ENCODE measurements at regions not wholly inside any gene's neighbourhood (a gene's known extent, or its start where the extent isn't known, plus 50 kb on each side); places are given as distances from the start of the nearest gene placed in this dataset.

GRCh38 chr2:58562276-58562675, 321.2 kb upstream of the FANCL start:
- Histone ChIP-seq H3K36me3 (ENCODE audit: insufficient read depth, low read length) (no peaks in the 10 kb centered on the region), H3K4me3 (ENCODE audit: low read depth in 1 of 2, low read length in 2 of 2) (no peak overlapping the region), H3K4me2 (ENCODE audit: insufficient read depth, low read length) (no peak overlapping the region), H3K27me3 (ENCODE audit: insufficient read depth, low read length, poor library complexity) (no peaks in the 10 kb centered on the region), H3K4me1 (ENCODE audit: insufficient read depth, low read length) (no peaks in the 10 kb centered on the region), H3K79me2 (ENCODE audit: insufficient read depth, low read length) (no peaks in the 10 kb centered on the region), H4K20me1 (ENCODE audit: insufficient read depth, low read length) (no peaks in the 10 kb centered on the region), H2AFZ (ENCODE audit: low read depth, low read length) (no peak overlapping the region), H3K9me3 (ENCODE audit: insufficient read depth, low read length, severe bottlenecking) (no peaks in the 10 kb centered on the region), H3K27ac (ENCODE audit: low read length) (no peak overlapping the region), H3K9ac (ENCODE audit: low read depth, low read length) (no peak overlapping the region)
- DNase-seq (no peak), ATAC-seq (ENCODE audit: insufficient read depth, low read depth) (no peak)
- no peak for TF ChIP-seq EZH2 (IDR thresholded peaks at IDR 0.05; ENCODE audit: borderline replicate concordance, low read depth, low read length, severe bottlenecking)
- TF ChIP-seq, protein P1, sequence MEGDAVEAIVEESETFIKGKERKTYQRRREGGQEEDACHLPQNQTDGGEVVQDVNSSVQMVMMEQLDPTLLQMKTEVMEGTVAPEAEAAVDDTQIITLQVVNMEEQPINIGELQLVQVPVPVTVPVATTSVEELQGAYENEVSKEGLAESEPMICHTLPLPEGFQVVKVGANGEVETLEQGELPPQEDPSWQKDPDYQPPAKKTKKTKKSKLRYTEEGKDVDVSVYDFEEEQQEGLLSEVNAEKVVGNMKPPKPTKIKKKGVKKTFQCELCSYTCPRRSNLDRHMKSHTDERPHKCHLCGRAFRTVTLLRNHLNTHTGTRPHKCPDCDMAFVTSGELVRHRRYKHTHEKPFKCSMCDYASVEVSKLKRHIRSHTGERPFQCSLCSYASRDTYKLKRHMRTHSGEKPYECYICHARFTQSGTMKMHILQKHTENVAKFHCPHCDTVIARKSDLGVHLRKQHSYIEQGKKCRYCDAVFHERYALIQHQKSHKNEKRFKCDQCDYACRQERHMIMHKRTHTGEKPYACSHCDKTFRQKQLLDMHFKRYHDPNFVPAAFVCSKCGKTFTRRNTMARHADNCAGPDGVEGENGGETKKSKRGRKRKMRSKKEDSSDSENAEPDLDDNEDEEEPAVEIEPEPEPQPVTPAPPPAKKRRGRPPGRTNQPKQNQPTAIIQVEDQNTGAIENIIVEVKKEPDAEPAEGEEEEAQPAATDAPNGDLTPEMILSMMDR (IDR thresholded peaks at IDR 0.05; ENCODE audit: borderline replicate concordance, extremely low read depth, low read length, poor library complexity, severe bottlenecking), result no peak

DNA sequence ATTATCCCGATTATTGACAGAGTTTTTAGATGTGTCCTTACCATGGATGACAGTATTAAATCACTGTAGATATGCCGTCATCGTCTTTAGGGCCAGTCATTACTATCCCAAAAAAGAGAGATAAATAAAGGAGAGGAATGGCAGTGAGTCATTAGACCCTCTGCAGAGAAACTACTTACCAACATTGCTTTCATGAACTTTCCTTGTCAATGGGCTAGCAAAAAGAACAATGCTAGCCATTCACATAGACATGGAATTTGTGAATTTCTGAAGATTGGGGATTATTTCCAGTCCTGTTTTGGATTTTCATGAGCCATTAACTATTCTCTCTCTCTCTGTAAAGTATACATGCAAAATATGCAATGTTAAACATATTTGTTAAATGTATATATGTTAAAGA, 319.4 kb upstream of the FANCL start:
- H4K20me1 ChIP-seq (ENCODE audit: insufficient read depth, low read length), result no peaks in the 10 kb centered on the region
- DNase-seq (no peak), ATAC-seq (ENCODE audit: insufficient read depth, low read depth) (no peak)
- H3K79me2 ChIP-seq (ENCODE audit: insufficient read depth, low read length), result no peaks in the 10 kb centered on the region
- no peak overlapping the region for H3K4me2 ChIP-seq (ENCODE audit: insufficient read depth, low read length)
- no peak for TF ChIP-seq EZH2 (IDR thresholded peaks at IDR 0.05; ENCODE audit: borderline replicate concordance, low read depth, low read length, severe bottlenecking)
- TF ChIP-seq, protein P1 (IDR thresholded peaks at IDR 0.05; ENCODE audit: borderline replicate concordance, extremely low read depth, low read length, poor library complexity, severe bottlenecking), result no peak
- no peak overlapping the region for H3K27ac ChIP-seq (ENCODE audit: low read length)
- H3K4me1 ChIP-seq (ENCODE audit: insufficient read depth, low read length), result no peaks in the 10 kb centered on the region
- no peak overlapping the region for H2AFZ ChIP-seq (ENCODE audit: low read depth, low read length)
- H3K4me3 ChIP-seq (ENCODE audit: low read depth in 1 of 2, low read length in 2 of 2), result no peak overlapping the region
- H3K27me3 ChIP-seq (ENCODE audit: insufficient read depth, low read length, poor library complexity), result no peaks in the 10 kb centered on the region
- no peaks in the 10 kb centered on the region for H3K9me3 ChIP-seq (ENCODE audit: insufficient read depth, low read length, severe bottlenecking)
- H3K36me3 ChIP-seq (ENCODE audit: insufficient read depth, low read length), result no peaks in the 10 kb centered on the region
- no peak overlapping the region for H3K9ac ChIP-seq (ENCODE audit: low read depth, low read length)

GRCh38 chr2:58558881-58559280, 317.8 kb upstream of the FANCL start:
- ATAC-seq (ENCODE audit: insufficient read depth, low read depth), result no peak
- Histone ChIP-seq H2AFZ (ENCODE audit: low read depth, low read length) (no peak overlapping the region), H3K36me3 (ENCODE audit: insufficient read depth, low read length) (no peaks in the 10 kb centered on the region), H3K79me2 (ENCODE audit: insufficient read depth, low read length) (no peaks in the 10 kb centered on the region), H3K4me1 (ENCODE audit: insufficient read depth, low read length) (no peaks in the 10 kb centered on the region), H3K27me3 (ENCODE audit: insufficient read depth, low read length, poor library complexity) (no peaks in the 10 kb centered on the region), H3K9ac (ENCODE audit: low read depth, low read length) (no peak overlapping the region), H3K27ac (ENCODE audit: low read length) (no peak overlapping the region), H3K4me2 (ENCODE audit: insufficient read depth, low read length) (no peak overlapping the region), H3K4me3 (ENCODE audit: low read depth in 1 of 2, low read length in 2 of 2) (no peak overlapping the region), H4K20me1 (ENCODE audit: insufficient read depth, low read length) (no peaks in the 10 kb centered on the region), H3K9me3 (ENCODE audit: insufficient read depth, low read length, severe bottlenecking) (no peaks in the 10 kb centered on the region)
- TF ChIP-seq EZH2 (IDR thresholded peaks at IDR 0.05; ENCODE audit: borderline replicate concordance, low read depth, low read length, severe bottlenecking), result no peak
- TF ChIP-seq, protein P1 (IDR thresholded peaks at IDR 0.05; ENCODE audit: borderline replicate concordance, extremely low read depth, low read length, poor library complexity, severe bottlenecking), result no peak
- no peak for DNase-seq

DNA sequence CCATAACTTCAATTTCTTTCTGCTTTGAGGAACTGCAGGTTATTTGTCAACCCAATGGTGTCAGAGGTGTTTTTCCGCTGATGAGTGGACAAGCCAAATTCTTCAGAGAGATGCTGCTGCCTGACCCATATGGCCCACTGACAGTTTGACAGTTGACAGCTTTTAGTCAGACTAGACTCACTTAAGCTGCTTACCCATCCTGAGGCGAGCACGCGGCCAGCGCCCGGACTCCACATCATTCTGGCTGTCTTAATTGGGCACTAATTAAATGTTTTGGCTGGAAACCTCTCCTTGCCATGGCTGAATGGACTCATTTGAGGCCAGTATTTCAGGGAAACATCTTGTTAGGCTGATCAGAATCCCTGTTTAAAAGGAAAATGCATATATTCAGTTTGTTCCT, 316.1 kb upstream of the FANCL start:
- Histone ChIP-seq H3K4me3 (ENCODE audit: low read depth in 1 of 2, low read length in 2 of 2) (no peak overlapping the region), H4K20me1 (ENCODE audit: insufficient read depth, low read length) (no peaks in the 10 kb centered on the region), H2AFZ (ENCODE audit: low read depth, low read length) (no peak overlapping the region), H3K36me3 (ENCODE audit: insufficient read depth, low read length) (no peaks in the 10 kb centered on the region), H3K27me3 (ENCODE audit: insufficient read depth, low read length, poor library complexity) (no peaks in the 10 kb centered on the region), H3K4me1 (ENCODE audit: insufficient read depth, low read length) (no peaks in the 10 kb centered on the region), H3K9me3 (ENCODE audit: insufficient read depth, low read length, severe bottlenecking) (no peaks in the 10 kb centered on the region), H3K4me2 (ENCODE audit: insufficient read depth, low read length) (no peak overlapping the region), H3K9ac (ENCODE audit: low read depth, low read length) (no peak overlapping the region), H3K79me2 (ENCODE audit: insufficient read depth, low read length) (no peaks in the 10 kb centered on the region), H3K27ac (ENCODE audit: low read length) (no peak overlapping the region)
- DNase-seq, result no peak
- no peak for ATAC-seq (ENCODE audit: insufficient read depth, low read depth)
- TF ChIP-seq, protein P1 (IDR thresholded peaks at IDR 0.05; ENCODE audit: borderline replicate concordance, extremely low read depth, low read length, poor library complexity, severe bottlenecking), result no peak
- no peak for TF ChIP-seq EZH2 (IDR thresholded peaks at IDR 0.05; ENCODE audit: borderline replicate concordance, low read depth, low read length, severe bottlenecking)
